HL-60 (cell line): ENCODE measurements at regions not wholly inside any gene's neighbourhood (a gene's known extent, or its start where the extent isn't known, plus 50 kb on each side); places are given as distances from the start of the nearest gene placed in this dataset.

Experiments used
- DNase-seq, 2 experiments: peaks; one replicate each; pipeline ENCODE4 v3.0.0-alpha.2; 2010 to 2020; ENCODE audit warnings: low read depth in 1 of 2, low spot score in 1 of 2
- H3K27ac ChIP-seq: fragments of 250-450 bp; sonication (Bioruptor Pico); replicated peaks from 2 replicates; pipeline ENCODE4 v1.5.1; 2020; ENCODE audit warnings: mild to moderate bottlenecking, moderate library complexity
- H3K27me3 ChIP-seq: fragments of 250-450 bp; sonication (Bioruptor Pico); 2 replicates; pipeline ENCODE4 v1.5.1; 2021; ENCODE audit warnings: mild to moderate bottlenecking, moderate library complexity; ENCODE audit not compliant: insufficient read depth, poor library complexity, severe bottlenecking
- H3K4me3 ChIP-seq: replicated peaks from 2 replicates; pipeline ENCODE4 v1.5.1; 2011; ENCODE audit warnings: mild to moderate bottlenecking, control low read depth, low read length; ENCODE audit not compliant: insufficient read depth
- GABPA ChIP-seq: IDR thresholded peaks from 2 replicates; pipeline ENCODE4 v1.6.1; 2012; ENCODE audit warnings: low read depth
- POLR2AphosphoS5 ChIP-seq: IDR thresholded peaks from 2 replicates; pipeline ENCODE4 v1.6.1; 2012; ENCODE audit warnings: low read depth
- SPI1 ChIP-seq: IDR thresholded peaks from 2 replicates; pipeline ENCODE4 v1.6.1; 2012; ENCODE audit warnings: low read depth, mild to moderate bottlenecking, borderline replicate concordance
- TF ChIP-seq, protein P1 (sequence below): IDR thresholded peaks from one replicate; pipeline ENCODE4 v1.5.1; 2011; ENCODE audit warnings: low read length, control low read depth, inconsistent platforms; ENCODE audit not compliant: insufficient read depth
- TF ChIP-seq, protein P2 (sequence below): IDR thresholded peaks from 2 replicates; pipeline ENCODE4 v1.6.1; 2012; ENCODE audit warnings: low read depth; ENCODE audit not compliant: insufficient replicate concordance

GRCh38 chr18:78790960-78791359 is 188.7 kb upstream of the SALL3 start:
- no peak overlapping the region for H3K4me3 ChIP-seq
- no peak overlapping the region for H3K27ac ChIP-seq
- TF ChIP-seq, protein P1, sequence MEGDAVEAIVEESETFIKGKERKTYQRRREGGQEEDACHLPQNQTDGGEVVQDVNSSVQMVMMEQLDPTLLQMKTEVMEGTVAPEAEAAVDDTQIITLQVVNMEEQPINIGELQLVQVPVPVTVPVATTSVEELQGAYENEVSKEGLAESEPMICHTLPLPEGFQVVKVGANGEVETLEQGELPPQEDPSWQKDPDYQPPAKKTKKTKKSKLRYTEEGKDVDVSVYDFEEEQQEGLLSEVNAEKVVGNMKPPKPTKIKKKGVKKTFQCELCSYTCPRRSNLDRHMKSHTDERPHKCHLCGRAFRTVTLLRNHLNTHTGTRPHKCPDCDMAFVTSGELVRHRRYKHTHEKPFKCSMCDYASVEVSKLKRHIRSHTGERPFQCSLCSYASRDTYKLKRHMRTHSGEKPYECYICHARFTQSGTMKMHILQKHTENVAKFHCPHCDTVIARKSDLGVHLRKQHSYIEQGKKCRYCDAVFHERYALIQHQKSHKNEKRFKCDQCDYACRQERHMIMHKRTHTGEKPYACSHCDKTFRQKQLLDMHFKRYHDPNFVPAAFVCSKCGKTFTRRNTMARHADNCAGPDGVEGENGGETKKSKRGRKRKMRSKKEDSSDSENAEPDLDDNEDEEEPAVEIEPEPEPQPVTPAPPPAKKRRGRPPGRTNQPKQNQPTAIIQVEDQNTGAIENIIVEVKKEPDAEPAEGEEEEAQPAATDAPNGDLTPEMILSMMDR = no peak
- TF ChIP-seq GABPA = no peak
- TF ChIP-seq, protein P2, sequence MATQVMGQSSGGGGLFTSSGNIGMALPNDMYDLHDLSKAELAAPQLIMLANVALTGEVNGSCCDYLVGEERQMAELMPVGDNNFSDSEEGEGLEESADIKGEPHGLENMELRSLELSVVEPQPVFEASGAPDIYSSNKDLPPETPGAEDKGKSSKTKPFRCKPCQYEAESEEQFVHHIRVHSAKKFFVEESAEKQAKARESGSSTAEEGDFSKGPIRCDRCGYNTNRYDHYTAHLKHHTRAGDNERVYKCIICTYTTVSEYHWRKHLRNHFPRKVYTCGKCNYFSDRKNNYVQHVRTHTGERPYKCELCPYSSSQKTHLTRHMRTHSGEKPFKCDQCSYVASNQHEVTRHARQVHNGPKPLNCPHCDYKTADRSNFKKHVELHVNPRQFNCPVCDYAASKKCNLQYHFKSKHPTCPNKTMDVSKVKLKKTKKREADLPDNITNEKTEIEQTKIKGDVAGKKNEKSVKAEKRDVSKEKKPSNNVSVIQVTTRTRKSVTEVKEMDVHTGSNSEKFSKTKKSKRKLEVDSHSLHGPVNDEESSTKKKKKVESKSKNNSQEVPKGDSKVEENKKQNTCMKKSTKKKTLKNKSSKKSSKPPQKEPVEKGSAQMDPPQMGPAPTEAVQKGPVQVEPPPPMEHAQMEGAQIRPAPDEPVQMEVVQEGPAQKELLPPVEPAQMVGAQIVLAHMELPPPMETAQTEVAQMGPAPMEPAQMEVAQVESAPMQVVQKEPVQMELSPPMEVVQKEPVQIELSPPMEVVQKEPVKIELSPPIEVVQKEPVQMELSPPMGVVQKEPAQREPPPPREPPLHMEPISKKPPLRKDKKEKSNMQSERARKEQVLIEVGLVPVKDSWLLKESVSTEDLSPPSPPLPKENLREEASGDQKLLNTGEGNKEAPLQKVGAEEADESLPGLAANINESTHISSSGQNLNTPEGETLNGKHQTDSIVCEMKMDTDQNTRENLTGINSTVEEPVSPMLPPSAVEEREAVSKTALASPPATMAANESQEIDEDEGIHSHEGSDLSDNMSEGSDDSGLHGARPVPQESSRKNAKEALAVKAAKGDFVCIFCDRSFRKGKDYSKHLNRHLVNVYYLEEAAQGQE = no peak
- TF ChIP-seq SPI1 = no peak
- TF ChIP-seq POLR2AphosphoS5 = no peak
- no peaks in the 10 kb centered on the region for H3K27me3 ChIP-seq
- no peak for DNase-seq

DNA sequence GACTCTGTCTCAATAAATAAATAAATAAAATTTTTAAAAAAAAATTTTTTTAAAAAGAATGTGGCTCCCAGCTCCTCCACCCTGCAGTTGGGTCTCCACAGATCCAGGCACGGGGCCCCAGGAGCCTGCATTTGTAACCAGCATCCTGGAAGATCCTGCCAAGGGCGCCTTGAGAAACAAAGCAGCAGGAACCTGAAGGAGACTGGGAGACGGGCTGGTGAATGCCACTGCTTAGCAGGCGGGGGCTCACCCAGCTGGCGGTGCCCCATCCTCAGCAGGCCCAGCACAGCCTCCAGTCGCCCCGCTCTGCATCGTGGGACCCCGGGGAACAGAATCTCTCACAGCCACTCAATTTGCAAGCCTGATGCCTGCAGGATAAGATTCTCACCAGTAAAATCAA is 187.5 kb upstream of the SALL3 start:
- Histone ChIP-seq H3K27me3 (no peaks in the 10 kb centered on the region), H3K4me3 (no peak overlapping the region)
- TF ChIP-seq POLR2AphosphoS5 = no peak
- TF ChIP-seq, protein P1 = no peak
- TF ChIP-seq GABPA = no peak
- TF ChIP-seq, protein P2 = no peak
- TF ChIP-seq SPI1 = no peak

GRCh38 chr18:78792736-78793135 is 186.9 kb upstream of the SALL3 start:
- no peaks in the 10 kb centered on the region for H3K27me3 ChIP-seq
- DNase-seq = no peak
- no peak overlapping the region for H3K27ac ChIP-seq

More for the DNA sequence above, 187.5 kb upstream of the SALL3 start:
- no peak for DNase-seq
- H3K27ac ChIP-seq = no peak overlapping the region

More at GRCh38 chr18:78792736-78793135, 186.9 kb upstream of the SALL3 start:
- TF ChIP-seq, protein P2 = no peak
- TF ChIP-seq POLR2AphosphoS5 (no peak), SPI1 (no peak), GABPA (no peak)
- TF ChIP-seq, protein P1 = no peak
- no peak overlapping the region for H3K4me3 ChIP-seq
